OCI-LY1 (cell line): ENCODE measurements at regions not wholly inside any gene's neighbourhood (a gene's known extent, or its start where the extent isn't known, plus 50 kb on each side); places are given as distances from the start of the nearest gene placed in this dataset.

Experiments used
- H2AFZ ChIP-seq: fragments of 200-600 bp; sonication (generic), shearing (Covaris generic); 2 replicates; pipeline ENCODE4 v1.6.0; 2014; ENCODE audit warnings: antibody characterized with exemption, mild to moderate bottlenecking, low read length
- H3F3A ChIP-seq: fragments of 200-600 bp; sonication (generic), shearing (Covaris generic); 2 replicates; pipeline ENCODE4 v1.6.0; 2014; ENCODE audit warnings: mild to moderate bottlenecking, antibody characterized with exemption, low read length, moderate library complexity; ENCODE audit not compliant: insufficient read depth
- H3K27ac ChIP-seq: fragments of 200-600 bp; sonication (generic); 2 replicates; pipeline ENCODE4 v1.5.1; 2014; ENCODE audit warnings: low read length, mixed run types, mild to moderate bottlenecking, low read depth; ENCODE audit not compliant: poor library complexity, severe bottlenecking
- H3K27me3 ChIP-seq: fragments of 200-600 bp; sonication (generic); 2 replicates; pipeline ENCODE4 v1.6.0; 2014; ENCODE audit warnings: antibody characterized with exemption, mild to moderate bottlenecking, low read length, moderate library complexity; ENCODE audit not compliant: insufficient read depth
- H3K36me3 ChIP-seq: fragments of 200-600 bp; sonication (generic); 2 replicates; pipeline ENCODE4 v1.6.1; 2014; ENCODE audit warnings: mild to moderate bottlenecking, antibody characterized with exemption, low read length, moderate library complexity, mixed read lengths; ENCODE audit not compliant: insufficient read depth
- H3K4me1 ChIP-seq: fragments of 200-600 bp; sonication (generic); 2 replicates; pipeline ENCODE4 v1.5.1; 2014; ENCODE audit warnings: mild to moderate bottlenecking, low read length, moderate library complexity; ENCODE audit not compliant: insufficient read depth, severe bottlenecking
- H3K4me2 ChIP-seq: fragments of 200-600 bp; sonication (generic), shearing (Covaris generic); 2 replicates; pipeline ENCODE4 v1.6.1; 2014; ENCODE audit warnings: low read length
- H3K4me3 ChIP-seq: fragments of 200-600 bp; sonication (generic); 2 replicates; pipeline ENCODE4 v1.5.1; 2014; ENCODE audit warnings: low read length, low read depth, mild to moderate bottlenecking, mixed read lengths; ENCODE audit not compliant: poor library complexity, severe bottlenecking
- H3K79me2 ChIP-seq: fragments of 200-600 bp; shearing (Covaris generic); 2 replicates; pipeline ENCODE4 v1.6.1; 2016; ENCODE audit warnings: mixed run types, low read length, mixed read lengths; ENCODE audit not compliant: insufficient read depth
- H3K9ac ChIP-seq: fragments of 200-600 bp; sonication (generic), shearing (Covaris generic); 2 replicates; pipeline ENCODE4 v1.6.1; 2014; ENCODE audit warnings: mild to moderate bottlenecking, low read length, mixed read lengths
- H3K9me2 ChIP-seq: fragments of 200-600 bp; sonication (generic), shearing (Covaris generic); 2 replicates; pipeline ENCODE4 v1.6.1; 2014; ENCODE audit warnings: low read depth, mild to moderate bottlenecking, low read length, mixed read lengths
- H3K9me3 ChIP-seq: fragments of 200-600 bp; shearing (Covaris generic); 2 replicates; pipeline ENCODE4 v1.6.1; 2014; ENCODE audit warnings: low read length, mixed read lengths
- H4K20me1 ChIP-seq: fragments of 200-600 bp; sonication (generic), shearing (Covaris generic); 2 replicates; pipeline ENCODE4 v1.6.0; 2016; ENCODE audit warnings: mild to moderate bottlenecking, low read length; ENCODE audit not compliant: insufficient read depth
- CTCF ChIP-seq: fragments of 200-600 bp; sonication (generic), shearing (Covaris generic); IDR thresholded peaks from 2 replicates; pipeline ENCODE4 v1.5.1; 2017; ENCODE audit warnings: mild to moderate bottlenecking, antibody characterized with exemption, low read length, moderate library complexity, mixed read lengths
- EZH2 ChIP-seq: fragments of 200-600 bp; sonication (generic), shearing (Covaris generic); IDR thresholded peaks from 2 replicates; pipeline ENCODE4 v1.8.0; 2017; ENCODE audit warnings: borderline replicate concordance, mixed run types, mild to moderate bottlenecking, antibody characterized with exemption, low read length, moderate library complexity, mixed read lengths

- H3K79me2 ChIP-seq = no peaks in the 10 kb centered on the region
- no peaks in the 10 kb centered on the region for H4K20me1 ChIP-seq
- H3K27ac ChIP-seq = no peak overlapping the region
- no peak overlapping the region for H3K4me3 ChIP-seq
- H3K9me3 ChIP-seq = no peaks in the 10 kb centered on the region
- no peaks in the 10 kb centered on the region for H3K36me3 ChIP-seq
- TF ChIP-seq EZH2 (no peak), CTCF (no peak)
- no peak overlapping the region for H3K9ac ChIP-seq
- H3K27me3 ChIP-seq = no peaks in the 10 kb centered on the region
- H3K4me2 ChIP-seq = no peak overlapping the region
- no peaks in the 10 kb centered on the region for H3K4me1 ChIP-seq
- H3K9me2 ChIP-seq = no peaks in the 10 kb centered on the region
- H3F3A ChIP-seq = no peaks in the 10 kb centered on the region
- no peak overlapping the region for H2AFZ ChIP-seq
These were observed 80.2 kb upstream of the CPHXL start for GRCh38 chr16:75806487-75806886.

DNA sequence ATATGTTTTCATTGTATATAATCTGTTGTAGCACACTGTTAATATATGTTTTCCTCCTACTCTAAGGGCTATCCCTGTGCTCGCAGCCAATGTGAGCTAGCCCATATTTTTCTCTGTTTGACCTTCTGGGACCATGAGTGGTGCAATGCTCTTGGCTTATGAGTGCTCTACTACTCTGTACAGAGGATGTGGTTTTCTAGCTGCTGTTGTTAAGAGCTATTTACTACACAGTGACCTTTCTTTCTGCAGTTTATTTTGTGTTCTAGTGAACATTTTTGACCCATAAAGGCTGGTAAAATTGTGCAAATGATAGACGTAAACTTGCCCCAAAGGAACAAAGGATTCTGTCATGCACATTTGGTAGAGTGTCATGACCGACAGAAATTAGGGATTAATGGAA lies 84.1 kb upstream of the CPHXL start:
- Histone ChIP-seq H3K4me3 (no peak overlapping the region), H3K9me3 (no peaks in the 10 kb centered on the region), H4K20me1 (no peaks in the 10 kb centered on the region), H3K4me1 (no peaks in the 10 kb centered on the region), H3K27me3 (no peaks in the 10 kb centered on the region), H3K27ac (no peak overlapping the region), H3K9ac (no peak overlapping the region), H3K79me2 (no peaks in the 10 kb centered on the region), H3F3A (no peaks in the 10 kb centered on the region), H2AFZ (no peak overlapping the region), H3K4me2 (no peak overlapping the region), H3K36me3 (no peaks in the 10 kb centered on the region), H3K9me2 (no peaks in the 10 kb centered on the region)
- TF ChIP-seq CTCF (no peak), EZH2 (no peak)

DNA sequence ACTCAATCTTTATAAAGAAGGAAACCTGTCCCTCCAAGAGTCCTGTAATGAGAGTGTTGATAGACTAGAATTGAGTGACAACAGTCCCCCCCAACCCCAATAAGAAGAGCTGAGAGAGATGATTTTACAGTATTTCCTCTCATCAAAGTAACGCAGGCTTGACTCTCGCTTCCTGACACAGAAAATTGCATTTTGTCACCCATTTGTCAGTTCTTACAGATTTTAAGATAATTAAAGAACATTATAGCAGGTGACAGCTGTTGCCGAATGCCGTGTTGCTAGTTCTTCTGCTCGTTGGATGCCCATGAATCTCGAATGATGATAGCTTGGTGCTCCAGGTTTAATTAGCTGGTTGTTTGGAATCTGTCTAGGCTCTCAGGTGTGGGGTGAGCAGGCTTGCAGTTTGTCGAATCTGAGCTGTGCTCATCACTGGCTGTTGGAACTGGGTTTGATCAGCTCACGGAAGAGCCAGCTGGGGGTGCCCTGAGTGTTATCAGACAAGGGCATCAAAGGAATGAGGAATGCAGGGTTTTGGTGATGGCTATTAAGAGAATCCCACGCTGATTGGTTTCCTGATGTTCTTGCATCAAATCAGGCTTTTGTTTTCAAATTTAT lies 84.8 kb upstream of the CPHXL start:
- H3K36me3 ChIP-seq = no peaks in the 10 kb centered on the region
- H3K27me3 ChIP-seq = no peaks in the 10 kb centered on the region
- no peak overlapping the region for H3K4me2 ChIP-seq
- no peaks in the 10 kb centered on the region for H3K79me2 ChIP-seq
- H3K4me1 ChIP-seq = no peaks in the 10 kb centered on the region
- no peak overlapping the region for H2AFZ ChIP-seq
- H4K20me1 ChIP-seq = no peaks in the 10 kb centered on the region
- no peaks in the 10 kb centered on the region for H3F3A ChIP-seq
- no peaks in the 10 kb centered on the region for H3K9me2 ChIP-seq
- H3K27ac ChIP-seq = no peak overlapping the region
- no peak for TF ChIP-seq CTCF
- TF ChIP-seq EZH2 = no peak
- H3K4me3 ChIP-seq = no peak overlapping the region
- H3K9ac ChIP-seq = no peak overlapping the region
- no peaks in the 10 kb centered on the region for H3K9me3 ChIP-seq
